ENCODE measurements at regions not wholly inside any gene's neighbourhood (a gene's known extent, or its start where the extent isn't known, plus 50 kb on each side); places are given as distances from the start of the nearest gene placed in this dataset.
A peak's percentile ranks its signal among the peaks of the same experiment; 100 is the strongest.
"Not testable (repeated sequence)": the region's sequence is repeated elsewhere in the genome, so short reads cannot be mapped to it uniquely, and the experiment has no call there.

DNA sequence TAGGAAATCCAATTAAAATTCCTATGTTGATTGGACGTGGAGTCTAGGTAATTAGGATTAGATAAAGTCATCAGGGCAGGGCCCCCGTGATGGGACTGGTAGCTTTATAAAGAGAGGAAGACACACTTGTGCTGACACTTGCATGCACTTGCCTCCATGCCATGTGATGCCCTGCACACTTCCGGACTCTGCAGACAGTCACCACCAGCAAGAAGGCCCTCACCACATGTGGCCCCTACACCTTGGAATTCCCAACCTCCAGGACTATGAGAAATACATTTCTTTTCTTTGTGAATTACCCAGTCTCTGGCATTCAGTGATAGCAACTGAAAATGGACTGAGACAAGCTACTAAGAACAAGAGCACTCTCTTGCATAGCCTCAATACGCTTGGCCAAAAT, 90.6 kb downstream of the CRYGS start:
- DNase-seq = no peak

DNA sequence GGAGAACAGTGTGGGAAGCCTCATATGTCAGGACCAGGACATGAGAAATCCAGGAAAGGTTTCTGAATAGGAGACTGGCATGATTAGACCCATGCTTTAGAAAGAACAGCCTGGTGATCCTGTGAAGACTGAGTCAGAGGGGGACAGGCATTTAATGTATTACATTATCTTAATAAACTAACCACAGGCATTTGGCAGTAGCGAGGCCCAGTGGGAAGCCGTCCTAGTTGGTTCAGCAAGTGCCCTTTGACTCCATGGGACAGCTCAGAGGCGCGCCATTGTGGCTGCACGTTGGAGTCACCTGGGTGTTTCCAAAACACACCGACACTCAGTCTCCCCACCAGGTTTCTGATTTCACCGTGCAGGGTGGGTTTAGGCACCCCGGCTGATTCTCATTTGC, 90.5 kb upstream of the DGKG start:
- DNase-seq = peak; percentile 12

DNA sequence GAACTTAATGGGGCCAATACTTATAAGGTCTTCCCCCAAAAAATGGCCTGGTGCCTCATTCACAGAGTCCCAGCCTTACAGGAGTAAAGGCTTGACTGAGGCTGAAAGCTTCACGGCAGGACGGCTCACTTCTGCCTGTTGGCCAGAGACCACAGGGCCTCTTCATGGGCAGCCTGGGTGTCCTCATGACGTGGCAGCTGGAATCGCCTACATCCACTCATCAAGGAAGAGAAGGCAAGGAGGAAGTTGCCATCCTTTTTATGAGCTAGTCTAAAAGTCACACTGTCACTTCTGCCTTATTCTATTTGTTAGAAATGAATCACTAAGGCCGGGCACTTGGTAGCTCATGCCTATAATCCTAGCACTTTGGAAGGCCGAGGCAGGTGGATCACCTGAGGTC, 89.3 kb upstream of the DGKG start:
- no peak for DNase-seq

DNA sequence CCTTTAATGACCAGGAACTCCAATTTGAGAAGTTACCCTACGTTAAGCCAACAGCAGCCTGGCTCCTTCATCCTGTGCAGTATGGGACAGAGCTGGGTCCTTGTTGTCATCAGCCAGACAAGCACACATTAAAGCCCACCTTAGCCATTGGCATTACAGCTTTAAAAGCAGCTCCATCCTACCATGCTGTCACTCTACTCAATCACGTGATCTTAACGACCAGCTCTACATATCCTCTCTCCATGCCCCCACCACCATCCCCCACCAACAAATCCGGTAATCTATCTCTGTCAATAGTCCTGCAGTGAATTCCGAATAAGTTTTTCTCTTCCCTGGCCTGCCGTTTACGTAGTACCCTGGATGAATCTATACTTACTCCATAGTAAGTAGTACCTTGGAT, 82.9 kb upstream of the DGKG start:
- DNase-seq = no peak

DNA sequence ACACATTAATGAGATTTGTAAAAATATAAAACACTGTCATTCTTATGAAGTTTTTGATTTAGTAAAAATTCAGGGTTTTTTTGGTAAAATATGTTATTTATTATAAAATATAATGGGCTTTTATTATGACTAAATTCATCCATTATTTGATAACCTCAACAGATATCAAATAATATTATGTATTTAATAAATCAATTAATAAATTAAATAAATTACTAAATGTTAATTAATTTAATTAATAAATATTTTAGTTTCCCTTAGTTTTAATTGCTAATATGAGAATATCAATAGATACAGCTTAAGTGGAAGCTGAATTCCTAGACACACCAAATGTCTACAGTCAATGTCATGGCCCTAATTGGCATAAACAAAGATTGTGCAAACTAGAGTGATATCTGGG, 82.3 kb upstream of the DGKG start:
- DNase-seq = no peak

DNA sequence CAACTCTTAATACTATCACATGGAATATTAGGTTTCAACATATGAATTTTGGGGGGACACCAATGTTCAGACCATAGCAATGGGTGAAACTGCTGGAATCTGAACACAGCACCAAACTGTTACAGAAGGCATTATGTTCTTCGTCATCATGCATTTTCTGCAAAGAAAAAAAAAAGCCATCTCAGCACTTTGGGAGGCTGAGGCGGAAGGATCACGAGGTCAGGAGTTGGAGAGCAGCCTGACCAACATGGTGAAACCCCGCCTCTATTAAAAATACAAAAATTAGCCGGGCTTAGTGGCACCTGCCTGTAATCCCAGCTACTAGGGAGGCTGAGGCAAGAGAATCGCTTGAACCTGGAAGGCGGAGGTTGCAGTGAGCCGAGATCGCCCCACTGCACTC, 80.9 kb upstream of the DGKG start:
- not testable (repeated sequence) for DNase-seq

DNA sequence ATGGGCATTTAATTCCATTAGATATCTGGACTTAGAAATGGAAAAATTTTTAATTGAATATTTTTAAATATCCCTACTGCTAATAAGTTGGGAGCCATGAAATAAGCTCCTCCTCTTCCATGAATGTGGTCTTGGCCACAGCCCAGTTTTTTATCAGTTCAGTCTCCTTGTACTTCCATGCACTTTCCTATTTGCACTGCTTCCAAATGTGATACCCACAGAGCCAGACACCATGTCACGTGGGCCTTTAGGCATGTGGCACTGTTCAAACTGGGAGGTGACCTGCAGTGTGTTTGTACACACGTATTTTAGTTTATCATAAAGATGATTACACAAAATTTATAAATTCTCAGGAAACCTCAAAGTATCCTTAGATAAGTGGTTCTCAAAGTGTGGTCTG, 80.1 kb upstream of the DGKG start:
- no peak for DNase-seq

DNA sequence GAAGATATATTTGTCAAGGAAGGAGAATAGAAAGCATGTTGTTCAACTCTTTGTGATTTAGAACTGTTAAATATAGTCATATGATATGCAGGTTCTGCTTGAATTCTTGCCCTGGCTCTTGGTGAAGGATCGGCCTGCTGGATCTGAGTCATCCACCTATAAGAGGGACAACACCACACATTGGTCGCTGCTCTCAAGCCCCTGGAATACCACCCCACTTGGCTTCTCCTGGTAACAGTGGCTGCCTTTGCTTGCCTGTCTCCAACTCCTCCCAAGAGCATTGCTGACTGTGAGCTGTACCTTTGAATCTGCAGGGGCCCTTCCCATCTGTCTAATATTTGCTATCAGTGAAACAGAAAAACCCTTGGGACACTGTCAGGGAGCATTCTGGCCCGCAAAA, 78.9 kb upstream of the DGKG start:
- DNase-seq = no peak

DNA sequence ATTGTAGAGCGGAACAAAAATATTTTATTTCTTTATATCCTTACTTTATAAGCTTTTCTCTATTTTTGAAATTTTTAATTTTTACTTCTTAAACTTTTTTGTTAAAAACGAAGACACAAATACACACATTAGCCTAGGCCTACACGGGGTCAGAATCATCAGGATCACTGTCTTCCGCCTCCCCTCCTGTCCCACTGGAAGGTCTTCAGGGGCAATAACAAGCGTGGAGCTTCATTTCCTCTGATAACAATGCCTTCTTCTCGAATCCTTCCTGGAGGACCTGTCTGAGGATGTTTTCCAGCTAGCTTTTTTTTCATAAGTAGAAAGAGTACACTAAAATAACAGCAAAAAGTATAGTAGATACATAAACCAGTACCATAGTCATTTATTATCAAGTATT, 77.7 kb upstream of the DGKG start:
- DNase-seq = no peak

DNA sequence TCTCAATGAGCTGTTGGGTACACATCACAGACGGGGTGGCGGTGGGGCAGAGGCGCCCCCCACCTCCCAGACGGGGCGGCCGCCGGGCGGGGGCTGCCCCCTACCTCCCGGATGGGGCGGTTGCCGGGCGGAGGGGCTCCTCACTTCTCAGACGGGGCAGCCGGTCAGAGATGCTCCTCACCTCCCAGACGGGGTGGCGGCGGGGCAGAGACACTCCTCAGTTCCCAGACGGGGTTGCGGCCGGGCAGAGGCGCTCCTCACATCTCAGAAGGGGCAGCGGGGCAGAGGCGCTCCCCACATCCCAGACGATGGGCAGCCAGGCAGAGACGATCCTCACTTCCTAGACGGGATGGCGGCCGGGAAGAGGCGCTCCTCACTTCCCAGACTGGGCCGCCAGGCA, 73.3 kb upstream of the DGKG start:
- DNase-seq = not testable (repeated sequence)

DNA sequence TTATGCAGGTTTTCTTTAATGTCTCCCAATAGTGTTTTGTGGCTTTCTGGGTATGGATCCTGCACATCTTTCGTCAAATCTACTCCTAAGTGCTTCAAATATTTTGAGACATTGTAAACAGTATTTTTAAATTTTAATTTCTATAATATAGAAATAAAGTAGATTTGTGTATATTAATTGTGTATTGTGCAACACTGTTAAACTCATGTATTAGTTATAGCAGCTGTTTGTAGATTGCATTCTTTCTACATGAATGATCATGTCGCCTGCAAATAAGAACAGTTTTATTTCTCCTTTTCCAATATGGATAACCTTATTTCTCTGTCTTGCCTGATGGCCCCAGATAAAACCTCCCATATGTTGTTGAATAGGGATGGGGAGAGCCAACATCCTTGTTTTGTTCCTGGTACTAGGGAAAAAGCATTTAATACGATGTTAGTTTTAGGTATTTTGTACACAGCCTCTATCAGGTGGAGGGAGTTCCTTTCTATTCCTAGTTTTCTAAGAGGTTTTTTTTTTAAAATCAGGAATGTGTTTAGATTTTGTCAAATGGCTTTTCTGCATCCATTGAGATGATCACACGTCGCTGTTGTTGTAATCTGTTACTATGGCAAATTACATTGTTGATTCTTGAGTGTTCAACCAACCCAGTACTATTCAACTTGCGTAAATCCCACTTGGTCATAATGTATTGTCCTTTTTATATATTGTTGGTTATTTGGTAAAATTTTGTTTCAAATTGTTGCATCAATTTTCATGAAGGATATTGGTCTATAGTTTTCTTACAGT, 71.1 kb upstream of the DGKG start:
- no peak for DNase-seq

DNA sequence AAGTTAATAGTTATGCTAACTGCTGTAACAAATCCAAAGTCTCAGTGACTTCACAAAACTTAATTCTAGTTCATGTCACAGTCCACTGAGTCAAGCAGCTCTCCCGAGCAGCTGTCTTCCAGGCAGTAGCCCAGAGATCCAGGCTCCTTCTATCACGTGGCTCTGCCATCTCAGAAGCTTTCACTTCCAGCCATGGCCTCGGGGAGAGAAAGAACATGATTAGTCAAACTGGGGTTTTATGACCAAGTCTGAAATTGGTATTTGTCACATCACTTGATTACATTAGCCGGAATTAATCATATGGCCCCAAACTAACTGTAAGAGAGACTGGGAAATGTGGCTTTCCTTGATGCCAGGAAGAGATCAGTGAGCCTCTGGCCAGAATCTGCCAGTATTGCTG, 70.2 kb upstream of the DGKG start:
- DNase-seq = peak; percentile 19

DNA sequence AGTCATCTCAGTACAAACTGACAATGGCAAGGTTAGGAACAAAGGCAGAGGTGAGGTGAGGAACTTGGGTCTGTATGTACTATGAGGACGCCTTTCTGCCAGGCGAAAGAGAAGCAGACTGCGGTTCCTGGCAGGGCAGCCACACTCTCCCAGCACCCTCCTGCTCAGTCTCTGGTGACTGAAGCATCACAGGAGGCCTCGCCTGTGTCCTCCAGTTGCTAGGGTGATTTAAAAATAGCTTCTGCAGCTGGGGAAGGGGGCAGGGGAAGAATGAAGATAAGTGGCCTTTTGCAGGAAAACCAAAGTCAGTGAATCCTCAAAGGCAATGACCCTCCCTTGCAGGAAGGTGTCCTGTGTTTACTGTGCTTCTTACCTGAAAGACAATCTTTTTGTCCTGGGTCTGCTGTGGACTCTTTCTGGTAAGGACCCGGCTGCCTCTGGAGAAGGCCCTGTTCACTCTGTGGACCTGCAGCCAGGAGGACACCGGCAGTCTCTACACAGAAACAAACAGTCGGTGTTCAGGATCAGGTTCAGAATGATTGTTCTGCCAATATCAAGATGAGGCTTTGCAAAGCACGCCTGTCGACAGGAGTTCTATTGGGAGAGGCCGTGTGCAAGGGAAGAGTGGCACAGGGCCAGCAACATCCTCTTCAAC, 65.7 kb upstream of the DGKG start:
- DNase-seq = no peak

DNA sequence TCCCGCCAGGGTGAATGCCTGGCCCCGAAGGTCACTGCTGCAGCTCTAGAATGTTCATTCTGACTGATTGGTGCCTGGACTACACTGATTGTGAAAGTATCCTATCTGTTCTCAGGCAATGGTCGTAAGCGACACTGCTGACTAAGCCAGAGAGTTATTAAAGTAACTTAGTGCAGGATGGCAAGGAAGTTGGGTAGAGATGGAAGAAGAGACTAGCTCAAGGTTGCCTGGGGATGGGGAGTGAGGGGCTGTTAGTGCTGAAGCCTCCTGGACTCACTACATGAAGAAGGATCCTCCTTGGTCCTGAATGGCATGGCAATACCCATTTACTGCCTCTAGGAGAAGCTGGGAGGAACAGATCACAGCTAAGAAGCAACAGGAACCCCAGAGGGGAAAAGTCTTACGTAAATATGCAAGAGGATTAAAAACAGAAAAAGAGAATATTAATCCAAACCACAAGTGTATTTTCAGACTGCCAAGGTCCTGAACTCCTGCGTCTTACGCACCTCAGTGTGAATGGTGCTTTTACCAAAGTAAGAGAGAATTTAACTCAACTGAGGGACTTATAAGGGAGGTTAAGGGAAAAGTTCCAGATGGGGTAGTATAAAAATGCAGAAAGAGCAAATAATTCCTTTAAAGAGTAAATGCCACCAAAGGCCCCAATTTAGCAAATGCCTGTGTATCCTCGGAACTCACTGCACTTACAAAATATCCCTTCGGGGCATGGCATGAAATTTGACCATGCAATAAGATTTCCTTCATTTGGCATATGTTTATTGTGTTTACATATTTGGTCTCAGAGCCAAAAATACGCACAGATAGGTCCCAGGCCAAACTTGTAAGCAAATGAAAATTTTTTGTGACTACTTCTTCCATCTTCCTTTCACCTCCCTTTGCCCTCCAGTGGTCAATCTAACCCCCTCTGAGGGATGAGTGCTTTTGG, 64.0 kb upstream of the DGKG start:
- DNase-seq = peak; percentile 13

DNA sequence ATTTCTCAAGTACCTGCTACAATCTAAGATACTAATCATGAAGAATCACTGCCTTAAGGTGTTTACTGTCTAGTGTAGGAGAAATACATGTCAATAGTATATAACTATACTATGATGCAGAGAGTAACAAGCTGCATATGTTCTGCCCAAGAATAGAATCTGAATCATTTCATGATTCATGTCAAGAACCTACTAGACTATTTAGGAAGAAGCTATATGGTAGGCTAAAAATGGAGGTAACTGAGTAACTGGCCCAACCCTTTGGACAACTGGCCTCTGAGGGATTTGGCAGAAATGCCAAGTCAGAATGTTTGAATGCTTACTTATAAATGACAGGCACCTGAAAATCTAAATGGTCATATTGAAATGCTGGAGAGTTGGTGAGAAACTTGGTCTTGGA, 59.9 kb upstream of the DGKG start:
- no peak for DNase-seq

DNA sequence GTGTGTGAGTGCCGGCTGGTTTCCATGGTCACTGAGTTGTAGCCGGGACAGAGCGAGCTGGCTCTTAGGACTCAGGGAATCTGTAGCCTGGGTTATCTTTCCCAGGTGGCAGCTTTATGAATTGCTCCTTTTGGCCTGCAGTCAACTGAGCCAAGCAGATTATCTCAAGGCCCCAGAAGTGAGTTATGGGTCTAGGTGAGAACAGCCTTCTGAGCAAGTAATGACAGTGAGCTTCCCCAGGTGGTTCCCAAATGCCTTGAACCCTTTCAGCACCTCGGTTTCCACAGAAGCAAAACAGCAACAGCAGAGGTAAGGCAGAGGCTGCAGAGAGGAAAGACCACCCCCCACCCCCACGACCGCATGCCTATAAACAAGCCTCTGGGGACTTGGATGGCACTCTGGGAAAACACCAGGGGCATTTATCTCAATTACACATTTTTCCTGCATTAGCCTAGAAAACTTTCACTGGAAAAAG, 56.7 kb upstream of the DGKG start:
- DNase-seq = no peak

DNA sequence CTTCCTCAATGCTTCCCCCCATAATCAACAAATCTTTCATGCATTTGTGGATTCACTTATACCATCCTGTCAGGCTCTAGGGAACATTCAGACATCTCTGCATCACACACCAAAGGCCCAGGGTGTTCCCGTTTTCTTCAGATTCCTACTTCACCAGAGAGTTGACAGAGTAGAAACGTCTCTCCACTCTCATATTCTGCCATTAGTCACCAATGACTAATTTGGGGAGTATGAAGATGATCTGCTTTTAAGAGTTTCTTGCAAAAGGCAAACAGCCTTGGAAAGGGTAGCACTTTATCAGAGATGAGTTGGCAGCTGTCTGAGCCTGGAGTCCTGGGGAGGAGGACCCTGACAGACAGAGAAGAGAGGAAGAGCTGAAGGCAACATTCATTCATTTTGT, 55.8 kb upstream of the DGKG start:
- DNase-seq = no peak

DNA sequence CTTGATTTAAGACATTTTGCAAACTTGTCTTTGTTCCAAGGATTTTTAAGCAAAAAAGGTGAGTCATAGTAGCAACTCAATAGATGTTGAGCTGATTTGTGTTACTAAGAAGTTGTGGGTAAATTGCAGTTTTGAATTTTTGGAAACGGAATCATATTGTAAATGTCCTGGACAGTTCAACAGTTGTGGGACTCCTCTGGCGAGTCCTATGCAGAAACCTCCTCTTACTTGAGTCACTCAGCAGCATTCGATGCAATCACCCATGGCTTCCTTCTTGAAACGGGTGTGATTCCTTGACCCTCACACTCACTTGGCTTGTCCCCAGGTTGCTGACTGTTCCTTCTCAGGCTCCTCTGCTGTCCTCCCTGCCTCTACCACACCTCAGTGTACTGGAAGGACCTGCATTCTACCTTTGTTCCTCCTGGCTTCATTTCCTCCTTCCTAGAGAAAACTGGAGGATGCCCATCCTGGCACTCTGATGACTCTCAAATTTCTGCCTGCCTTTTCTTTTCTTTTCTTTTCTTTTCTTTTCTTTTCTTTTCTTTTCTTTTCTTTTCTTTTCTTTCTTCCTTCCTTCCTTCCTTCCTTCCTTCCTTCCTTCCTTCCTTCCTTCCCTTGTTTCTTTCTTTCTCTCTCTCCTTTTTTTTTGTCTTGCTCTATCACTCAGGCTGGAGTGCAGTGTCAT, 52.8 kb upstream of the DGKG start:
- DNase-seq = peak; percentile 22

DNA sequence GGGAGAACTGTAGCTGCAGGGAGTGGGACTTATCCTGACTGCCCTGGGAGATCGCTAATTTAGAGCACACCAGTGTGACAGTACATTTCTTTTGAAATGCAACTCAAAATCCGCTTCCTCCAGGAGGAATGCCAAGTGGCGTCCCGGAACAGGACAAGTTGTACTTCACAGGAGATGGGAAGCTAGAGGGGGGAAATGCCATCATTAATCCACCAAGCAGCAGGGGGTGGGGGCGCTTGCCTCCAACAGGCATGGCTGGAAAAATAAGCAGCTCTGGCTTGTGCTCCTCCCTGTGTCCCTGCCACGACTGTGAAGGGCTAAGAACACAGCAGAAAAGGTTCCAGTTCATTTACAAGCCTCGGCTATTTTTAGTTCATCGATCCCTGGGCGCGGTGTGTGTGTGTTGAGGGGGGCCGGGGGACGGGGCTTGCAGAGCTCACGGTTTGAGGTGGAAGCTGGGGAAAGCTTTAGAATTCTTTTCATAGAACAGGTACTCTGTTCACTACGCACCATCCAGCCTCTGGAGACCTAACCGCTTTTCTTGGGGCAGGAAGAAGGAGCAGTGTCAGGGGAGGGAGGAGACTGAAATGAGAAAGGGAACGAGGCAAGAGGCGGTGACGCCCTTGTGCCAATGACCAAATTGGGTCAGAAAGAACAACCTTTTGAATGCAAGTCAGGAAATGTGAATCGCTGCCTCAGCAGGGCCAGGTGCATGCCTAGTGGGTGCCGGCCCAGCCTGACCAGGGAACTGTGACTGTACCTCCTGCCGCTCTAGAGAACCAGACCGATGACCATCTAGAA, 51.8 kb upstream of the DGKG start:
- DNase-seq = no peak

DNA sequence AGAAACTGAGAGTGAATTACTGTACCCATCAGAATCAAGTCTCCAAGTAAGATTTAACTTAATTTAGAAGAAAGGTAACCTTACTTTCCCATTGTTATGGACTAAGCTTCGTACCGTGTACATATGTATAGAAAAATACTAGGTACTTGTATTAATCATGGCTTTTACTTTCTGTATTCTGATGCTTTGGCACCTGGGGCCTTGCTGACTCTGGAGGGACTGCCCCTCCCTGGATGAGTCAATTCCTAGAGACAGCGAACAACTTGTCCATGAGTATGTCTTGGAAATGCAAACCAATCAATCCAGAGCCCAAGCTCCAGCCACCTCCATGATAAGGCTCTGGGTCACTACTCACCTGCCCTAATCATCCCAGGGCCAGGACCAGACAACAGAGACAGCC, 50.0 kb upstream of the DGKG start:
- DNase-seq = no peak

Data from GOT3 (cell line).